Upper lobe of right lung (tissue), 1 donor: ENCODE measurements at regions not wholly inside any gene's neighbourhood (a gene's known extent, or its start where the extent isn't known, plus 50 kb on each side); places are given as distances from the start of the nearest gene placed in this dataset.

Experiments used
- ATAC-seq: fragments of 200-7000 bp; cut with Tn5 transposase; one replicate; pipeline ENCODE4 v1.9.1; 2020; ENCODE audit warnings: mild to moderate bottlenecking, moderate library complexity
- DNase-seq: peaks from one replicate; pipeline ENCODE4 v3.0.0-alpha.2; 2020
- H3K27ac ChIP-seq: fragments of 200-600 bp; one replicate; pipeline ENCODE4 v1.8.0; 2022
- H3K27me3 ChIP-seq: fragments of 200-600 bp; one replicate; pipeline ENCODE4 v1.8.0; 2022; ENCODE audit warnings: mild to moderate bottlenecking
- H3K36me3 ChIP-seq: fragments of 200-600 bp; one replicate; pipeline ENCODE4 v1.8.0; 2022
- H3K4me1 ChIP-seq: fragments of 200-600 bp; one replicate; pipeline ENCODE4 v1.8.0; 2022
- H3K4me3 ChIP-seq: fragments of 200-600 bp; one replicate; pipeline ENCODE4 v1.8.0; 2022; ENCODE audit warnings: mild to moderate bottlenecking
- H3K9me3 ChIP-seq: fragments of 200-600 bp; one replicate; pipeline ENCODE4 v1.8.0; 2022
- CTCF ChIP-seq: fragments of 200-600 bp; IDR thresholded peaks from one replicate; pipeline ENCODE4 v1.8.0; 2022; ENCODE audit warnings: antibody characterized with exemption
- intact Hi-C: fragments of 100-400 bp; cut with DNase I; formaldehyde crosslinking; loops from one replicate; pipeline ENCODE4 v1.11.0; 2022
- donor health status: DM: no; HTN: yes; CAD: no; lungs with severe emphysema.

GRCh38 chr11:91241226-91241625 is 983.4 kb upstream of the FAT3 start:
- Histone ChIP-seq H3K27ac (no peak overlapping the region), H3K27me3 (no peaks in the 10 kb centered on the region), H3K4me3 (no peak overlapping the region), H3K9me3 (no peaks in the 10 kb centered on the region), H3K4me1 (no peaks in the 10 kb centered on the region), H3K36me3 (no peaks in the 10 kb centered on the region)
- no peak for ATAC-seq
- intact Hi-C loops: no loop called here
- DNase-seq: no peak
- no peak for TF ChIP-seq CTCF

GRCh38 chr11:91239359-91239758 is 985.3 kb upstream of the FAT3 start:
- ATAC-seq: no peak
- Histone ChIP-seq H3K9me3 (no peaks in the 10 kb centered on the region), H3K27me3 (no peaks in the 10 kb centered on the region), H3K4me3 (no peak overlapping the region), H3K27ac (no peak overlapping the region), H3K36me3 (no peaks in the 10 kb centered on the region), H3K4me1 (no peaks in the 10 kb centered on the region)
- DNase-seq: no peak
- intact Hi-C loops: no loop called here
- TF ChIP-seq CTCF: no peak

- Histone ChIP-seq H3K4me3 (no peak overlapping the region), H3K9me3 (no peaks in the 10 kb centered on the region), H3K27me3 (no peaks in the 10 kb centered on the region), H3K27ac (no peak overlapping the region), H3K4me1 (no peaks in the 10 kb centered on the region), H3K36me3 (no peaks in the 10 kb centered on the region)
- DNase-seq: no peak
- no peak for TF ChIP-seq CTCF
- no peak for ATAC-seq
- intact Hi-C loops: no loop called here
Observed at GRCh38 chr11:91231226-91231625, 993.4 kb upstream of the FAT3 start.

- Histone ChIP-seq H3K27me3 (no peaks in the 10 kb centered on the region), H3K4me1 (no peaks in the 10 kb centered on the region), H3K4me3 (no peak overlapping the region), H3K36me3 (no peaks in the 10 kb centered on the region), H3K27ac (no peak overlapping the region), H3K9me3 (no peaks in the 10 kb centered on the region)
- DNase-seq (no peak), ATAC-seq (peak; percentile 43)
- no peak for TF ChIP-seq CTCF
- intact Hi-C loops: no loop called here
Observed at GRCh38 chr11:91230647-91231046, 994.0 kb upstream of the FAT3 start.

GRCh38 chr11:91222830-91223229 is 1000.0 kb upstream of the CHORDC1 start:
- DNase-seq (no peak), ATAC-seq (no peak)
- H3K4me1 ChIP-seq: no peaks in the 10 kb centered on the region
- H3K9me3 ChIP-seq: no peaks in the 10 kb centered on the region
- no peak overlapping the region for H3K4me3 ChIP-seq
- intact Hi-C loops: no loop called here
- no peaks in the 10 kb centered on the region for H3K36me3 ChIP-seq
- no peaks in the 10 kb centered on the region for H3K27me3 ChIP-seq
- TF ChIP-seq CTCF: no peak
- H3K27ac ChIP-seq: no peak overlapping the region

GRCh38 chr11:91220476-91221202 is 997.8 kb upstream of the CHORDC1 start:
- H3K4me3 ChIP-seq: no peak overlapping the region
- DNase-seq: no peak
- no peaks in the 10 kb centered on the region for H3K36me3 ChIP-seq
- no peak for TF ChIP-seq CTCF
- no peaks in the 10 kb centered on the region for H3K9me3 ChIP-seq
- no peak overlapping the region for H3K27ac ChIP-seq
- H3K27me3 ChIP-seq: no peaks in the 10 kb centered on the region
- H3K4me1 ChIP-seq: no peaks in the 10 kb centered on the region
- no peak for ATAC-seq
- intact Hi-C loops: no loop called here
